Limb (tissue), 2 donors: ENCODE measurements at regions not wholly inside any gene's neighbourhood (a gene's known extent, or its start where the extent isn't known, plus 50 kb on each side); places are given as distances from the start of the nearest gene placed in this dataset.

Experiments
- DNase-seq, 2 donors: peaks; one replicate each; pipeline ENCODE4 v3.0.0-alpha.2; 2016; ENCODE audit errors: extremely low spot score in 2 of 2

DNA sequence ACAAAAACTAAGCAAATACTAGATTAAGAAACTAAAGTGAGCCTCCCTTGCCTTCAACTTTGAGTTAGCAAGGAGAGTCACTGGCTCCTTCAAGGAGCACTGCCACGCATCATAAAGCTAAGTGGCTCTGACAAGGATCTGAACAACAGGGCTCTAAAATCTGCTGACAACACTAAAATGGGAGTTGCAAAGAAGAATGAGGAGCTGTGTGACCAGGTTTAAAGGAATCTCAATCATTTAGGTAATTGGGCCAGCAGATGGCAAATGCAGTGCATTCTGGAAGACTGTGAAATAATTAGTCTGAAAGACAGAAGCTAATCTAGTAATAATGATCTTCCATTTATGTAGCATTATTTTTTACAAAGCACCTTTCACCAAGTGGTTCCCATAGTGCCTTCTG lies 297.0 kb upstream of the TAS2R1 start:
- no peak for DNase-seq

DNA sequence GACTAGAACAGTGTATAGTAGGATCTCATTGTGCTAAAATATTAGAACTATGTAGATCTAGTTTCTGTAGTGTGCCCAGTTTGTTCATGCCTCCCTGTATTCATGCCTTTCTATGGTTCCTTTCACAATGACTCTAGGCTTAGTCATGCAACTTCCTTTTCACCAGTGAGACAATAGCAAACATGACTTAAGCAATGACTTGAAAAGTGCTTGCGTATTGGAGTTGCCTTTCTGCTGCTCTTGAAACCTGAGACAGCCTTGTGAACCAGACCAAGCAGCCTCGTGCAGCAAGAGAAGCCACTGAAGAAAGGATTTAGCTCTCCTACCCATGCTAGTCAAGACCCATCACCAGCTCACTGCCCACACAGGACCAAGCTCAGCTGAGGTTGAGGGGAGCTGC lies 294.5 kb upstream of the TAS2R1 start:
- DNase-seq, result no peak

DNA sequence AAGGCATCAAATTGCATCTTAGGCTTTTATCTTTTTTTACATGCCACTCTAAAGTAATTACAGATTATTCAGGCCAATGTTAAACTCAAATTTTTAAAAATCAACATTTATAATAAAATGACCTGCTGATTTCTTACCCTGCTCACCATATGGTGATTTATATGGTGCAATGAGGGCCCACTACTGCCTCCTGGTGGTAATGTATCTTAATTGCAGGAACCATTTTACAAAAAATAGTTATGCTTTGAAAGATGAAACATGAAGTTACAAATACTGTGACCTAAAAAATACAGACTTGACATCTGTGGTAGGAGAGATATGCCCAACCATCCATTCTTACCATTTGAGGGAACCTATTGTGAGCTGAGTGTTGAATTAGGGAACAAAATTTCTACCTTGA lies 292.6 kb upstream of the TAS2R1 start:
- DNase-seq, result no peak

DNA sequence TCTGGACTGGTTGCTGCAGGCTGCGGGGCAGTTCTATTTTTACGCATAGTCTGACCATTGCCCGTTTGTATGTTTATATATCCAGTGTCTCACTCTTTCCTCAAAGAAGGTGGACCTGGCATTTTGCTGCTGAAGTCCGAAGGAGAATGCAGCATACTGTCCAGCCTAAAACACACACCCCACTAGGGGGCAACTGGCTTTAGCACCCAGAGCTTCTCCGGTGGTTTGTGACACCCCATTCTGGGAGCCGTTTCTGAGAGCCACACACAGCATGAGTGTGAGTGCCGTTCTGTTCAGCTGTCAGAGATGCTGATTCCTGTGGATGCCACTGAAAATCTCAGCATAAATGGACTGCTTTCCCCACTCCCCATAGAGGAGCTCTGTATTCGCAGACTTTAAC lies 290.5 kb upstream of the TAS2R1 start:
- DNase-seq, result no peak

DNA sequence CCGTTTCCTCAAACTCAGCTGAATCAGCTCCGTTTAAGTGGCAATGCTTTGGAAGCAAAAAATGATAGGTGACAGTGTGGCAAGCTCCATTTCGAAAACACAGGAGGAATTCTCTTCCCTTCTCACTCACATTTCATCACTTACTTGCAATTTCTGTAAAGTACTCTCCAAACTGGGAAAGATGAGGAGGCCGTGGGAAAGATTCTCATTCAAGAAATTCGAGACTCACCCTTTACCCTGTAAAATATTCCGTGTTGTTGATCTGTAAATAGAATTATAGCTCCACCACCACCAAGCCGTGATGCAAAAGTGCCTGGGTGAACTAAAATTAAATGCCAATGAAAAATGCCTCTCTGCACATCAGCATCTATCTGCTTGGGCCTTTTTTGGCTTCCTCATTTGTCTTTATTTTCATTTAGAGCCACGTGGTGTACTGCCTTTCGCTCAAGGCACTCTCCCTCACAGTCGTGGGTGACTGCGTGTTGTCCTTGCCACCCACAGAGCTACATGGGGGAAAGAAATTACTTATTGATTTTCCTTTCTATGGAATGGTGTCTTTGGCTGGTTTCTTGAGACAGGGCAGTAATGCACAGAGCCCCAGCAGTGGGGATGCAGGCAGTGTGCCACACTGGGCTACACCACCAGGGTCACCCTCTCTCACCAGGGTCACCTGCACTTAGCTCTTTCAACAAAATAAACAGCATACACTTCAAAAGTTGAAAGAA lies 289.3 kb upstream of the TAS2R1 start:
- no peak for DNase-seq

DNA sequence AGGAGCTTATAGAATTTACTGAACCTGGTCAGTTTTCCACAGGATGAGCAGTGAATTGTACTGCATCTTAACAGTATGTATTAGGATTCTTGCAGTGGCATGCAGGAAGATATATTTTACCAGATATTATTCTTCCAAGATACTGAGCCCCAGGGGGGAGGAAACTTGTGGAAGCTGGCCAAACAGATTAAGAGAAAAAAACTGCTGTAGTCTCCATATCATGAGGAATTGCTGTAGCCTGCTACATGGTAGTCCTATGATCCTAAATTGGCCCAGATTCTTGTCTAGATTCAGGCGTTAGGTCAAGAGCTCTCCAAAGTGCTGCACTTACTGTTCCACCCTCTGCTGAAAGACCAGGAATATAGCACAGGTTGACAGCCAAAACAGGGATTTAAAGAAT lies 275.5 kb upstream of the TAS2R1 start:
- DNase-seq, result no peak

DNA sequence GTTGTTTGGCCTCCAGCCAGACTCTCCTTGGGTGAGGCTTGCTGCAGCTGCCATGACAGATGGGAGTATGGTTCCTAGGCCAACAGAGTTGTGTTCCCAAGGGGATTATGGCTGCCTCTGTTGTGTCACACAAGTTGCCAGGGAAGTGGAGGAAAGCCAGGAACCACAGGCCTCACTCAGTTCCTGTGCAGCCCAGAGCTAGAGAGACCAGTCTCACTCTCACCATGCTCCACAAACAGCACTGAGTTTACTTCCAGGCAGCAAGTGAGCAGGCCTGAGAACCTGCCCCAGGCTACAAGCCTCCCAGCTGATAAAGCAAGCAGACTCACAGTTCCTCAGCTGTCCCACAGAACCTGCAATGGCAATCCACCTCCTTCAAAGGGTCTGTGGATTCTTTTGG lies 273.6 kb upstream of the TAS2R1 start:
- DNase-seq, result no peak

DNA sequence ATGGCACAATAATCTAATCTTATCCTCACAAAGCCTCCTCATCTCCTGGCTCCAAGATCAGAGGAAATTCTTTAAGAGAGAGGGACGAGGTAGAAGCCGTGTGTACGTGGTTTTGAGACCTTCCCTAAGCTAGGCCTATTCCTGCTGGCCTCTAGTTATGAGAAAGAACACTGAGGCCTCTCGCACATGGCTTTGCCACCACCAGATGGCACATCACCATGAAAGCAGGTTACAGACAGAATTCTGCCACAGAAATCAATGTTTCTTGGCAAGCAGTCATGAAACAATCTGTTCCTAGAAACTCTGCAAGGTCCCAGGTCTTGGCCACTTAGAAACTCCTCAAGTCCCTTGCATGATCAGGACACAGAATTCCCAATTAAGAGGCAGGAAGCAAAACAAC lies 268.2 kb upstream of the TAS2R1 start:
- peak in 1 of 2 donors; percentile 29 for DNase-seq

DNA sequence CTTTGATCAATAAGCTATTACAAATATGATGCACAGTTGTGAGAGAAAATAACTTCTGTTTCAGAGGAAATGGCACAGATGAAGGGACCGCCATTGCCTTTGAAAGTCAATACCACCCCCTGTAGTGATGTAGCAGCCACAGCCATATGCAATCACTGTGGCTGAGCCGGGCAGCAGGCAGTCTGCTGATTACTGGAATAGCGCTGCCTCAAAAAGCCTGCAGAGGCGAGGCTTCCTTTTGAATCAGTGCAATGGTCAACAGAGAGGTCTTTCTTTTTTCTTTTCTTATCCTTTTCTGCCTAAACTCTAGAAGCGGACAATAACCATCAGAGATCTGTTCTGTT lies 265.1 kb upstream of the TAS2R1 start:
- no peak for DNase-seq

DNA sequence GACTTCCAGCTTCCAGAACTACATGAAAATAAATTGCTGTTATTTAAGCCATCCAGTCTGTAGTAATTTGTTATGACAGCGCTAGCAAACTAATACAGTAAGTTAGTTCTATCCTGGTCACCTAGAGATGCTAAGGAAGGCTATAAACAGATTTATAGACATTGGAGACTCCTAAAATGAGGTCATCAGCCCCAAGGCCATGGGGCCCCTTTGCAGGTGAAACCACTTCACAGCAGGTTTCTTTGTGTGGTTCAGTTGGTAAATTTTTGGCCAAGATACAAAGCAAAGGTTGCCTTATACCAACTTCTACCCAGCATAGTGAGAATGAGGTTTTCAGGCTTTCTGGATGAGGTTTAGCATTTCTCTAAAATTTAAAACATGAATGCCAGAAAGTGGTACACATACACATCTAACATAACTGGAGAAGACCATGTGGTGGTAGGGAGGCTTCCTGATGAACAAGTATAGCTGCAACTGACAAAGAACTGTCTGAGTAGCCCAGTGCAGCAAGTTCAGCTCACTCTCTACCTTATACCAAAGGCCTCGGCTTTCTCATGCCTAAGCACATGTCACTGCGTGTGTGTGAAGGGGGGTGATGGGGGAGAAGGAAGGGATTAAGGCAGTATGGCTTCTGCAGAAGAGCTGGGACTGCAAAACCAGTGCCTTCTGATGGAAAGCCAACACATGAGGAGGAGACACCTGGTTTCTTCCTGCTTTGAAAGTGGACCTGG lies 264.6 kb upstream of the TAS2R1 start:
- DNase-seq, result no peak

DNA sequence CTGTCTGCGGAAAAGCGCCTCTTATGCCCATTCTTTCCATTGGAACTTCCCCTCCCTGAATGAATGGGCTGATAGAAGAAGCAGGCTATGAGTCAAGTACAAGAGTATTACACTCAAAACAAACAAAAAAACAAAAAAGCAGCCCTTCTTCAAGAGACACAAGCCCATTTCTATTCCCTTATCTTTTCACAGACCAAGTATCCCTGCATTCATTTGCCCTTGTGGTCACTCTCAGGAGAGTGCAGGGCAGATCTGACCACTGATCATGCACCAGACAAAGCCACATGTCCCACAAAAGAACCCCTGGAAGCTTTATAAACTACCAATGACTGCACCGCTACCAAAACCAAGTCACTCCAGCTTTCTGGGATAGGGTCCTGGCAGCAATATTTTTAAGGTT lies 262.5 kb upstream of the TAS2R1 start:
- DNase-seq, result no peak

DNA sequence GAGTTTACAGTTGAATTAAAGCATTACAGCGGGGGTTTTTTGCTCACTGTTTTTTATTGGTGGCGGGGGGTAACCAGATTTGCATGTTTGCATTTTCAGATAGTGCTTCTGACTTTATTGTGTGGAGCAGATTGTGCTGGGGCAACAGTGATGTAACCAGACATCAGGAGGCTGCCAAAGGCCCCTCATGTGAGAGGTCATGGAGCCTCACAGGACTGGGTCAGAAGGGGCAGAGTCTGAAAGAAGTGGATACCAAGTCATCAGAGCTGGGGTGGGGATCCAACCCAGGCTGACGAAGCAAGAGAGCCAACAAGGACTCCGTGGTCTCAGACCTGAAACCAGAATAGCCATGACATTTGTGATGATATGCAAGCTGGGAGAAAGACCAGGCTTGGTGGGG lies 259.4 kb upstream of the TAS2R1 start:
- no peak for DNase-seq

DNA sequence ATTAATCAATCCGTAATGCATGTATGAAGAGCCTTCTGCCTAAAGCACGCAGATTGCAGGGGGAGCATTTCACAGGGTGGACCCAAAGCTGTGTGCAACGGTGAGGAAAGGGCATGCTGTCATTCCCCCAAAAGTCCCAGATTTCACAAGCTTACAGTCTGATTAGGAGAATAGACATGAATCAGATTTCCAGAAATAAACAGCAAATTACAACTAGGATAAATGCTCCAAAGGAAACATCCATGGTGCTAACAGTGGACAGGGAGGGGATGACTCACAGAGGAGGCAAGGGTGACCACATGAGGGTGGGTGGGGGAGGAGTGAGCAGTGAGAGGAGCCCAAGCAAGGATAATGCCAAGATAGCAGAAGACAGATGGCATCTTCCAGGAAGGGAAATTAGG lies 258.4 kb upstream of the TAS2R1 start:
- no peak for DNase-seq

DNA sequence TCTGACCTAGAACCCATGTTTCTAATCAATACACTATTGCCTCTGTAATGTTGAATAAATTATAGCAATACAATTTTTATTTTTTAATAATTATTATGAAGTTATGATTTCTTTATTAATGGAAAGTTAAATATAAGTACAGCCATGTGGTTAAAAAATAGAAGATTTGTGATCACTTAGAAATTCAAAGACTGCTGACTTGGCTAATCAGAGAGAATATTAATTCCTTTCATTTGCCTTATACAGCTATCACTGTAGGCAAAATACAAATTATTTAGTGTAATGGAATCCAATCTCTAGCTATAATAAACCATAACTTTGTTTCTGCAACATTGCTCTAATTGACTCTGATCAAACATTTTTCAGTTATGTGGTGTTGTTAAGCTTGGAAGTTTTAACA lies 255.0 kb upstream of the TAS2R1 start:
- no peak for DNase-seq

DNA sequence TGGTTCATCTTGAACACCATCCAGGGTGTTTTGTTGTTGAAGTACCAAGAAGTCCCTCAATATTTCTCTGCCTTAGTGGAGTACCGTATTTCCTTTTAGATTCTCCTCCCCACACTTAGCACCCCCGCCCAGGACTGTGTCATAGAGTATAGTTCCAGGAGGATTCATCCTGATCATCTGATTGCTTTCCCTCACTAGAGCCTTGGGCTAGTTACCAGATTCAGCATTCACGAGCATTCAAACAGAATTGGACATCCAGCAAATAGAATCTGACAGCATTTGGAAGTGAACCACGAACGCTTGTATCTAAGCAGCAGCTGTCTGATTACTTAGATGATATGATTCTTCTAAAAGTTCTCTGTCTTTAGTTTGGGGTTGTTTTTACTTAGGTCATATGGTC lies 248.1 kb upstream of the TAS2R1 start:
- DNase-seq, result no peak

DNA sequence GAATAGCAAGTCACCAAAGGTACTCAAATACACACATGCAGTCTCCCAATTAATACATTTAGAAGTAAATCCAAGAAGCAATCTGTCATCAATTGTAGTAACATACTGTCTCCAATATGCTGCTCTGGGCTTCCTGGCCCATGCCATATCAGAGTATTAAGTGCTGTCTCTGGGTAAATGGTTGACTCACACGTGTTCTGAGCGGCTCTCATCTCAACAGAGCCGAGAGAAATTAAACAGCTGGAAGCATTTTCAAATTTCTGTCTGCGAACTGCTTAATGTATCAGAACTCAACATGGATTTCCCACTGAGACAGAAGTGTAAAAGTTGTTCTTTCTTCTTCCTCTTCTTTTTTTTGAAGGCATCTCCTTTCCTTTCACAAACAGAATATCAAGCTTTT lies 247.3 kb upstream of the TAS2R1 start:
- no peak for DNase-seq

DNA sequence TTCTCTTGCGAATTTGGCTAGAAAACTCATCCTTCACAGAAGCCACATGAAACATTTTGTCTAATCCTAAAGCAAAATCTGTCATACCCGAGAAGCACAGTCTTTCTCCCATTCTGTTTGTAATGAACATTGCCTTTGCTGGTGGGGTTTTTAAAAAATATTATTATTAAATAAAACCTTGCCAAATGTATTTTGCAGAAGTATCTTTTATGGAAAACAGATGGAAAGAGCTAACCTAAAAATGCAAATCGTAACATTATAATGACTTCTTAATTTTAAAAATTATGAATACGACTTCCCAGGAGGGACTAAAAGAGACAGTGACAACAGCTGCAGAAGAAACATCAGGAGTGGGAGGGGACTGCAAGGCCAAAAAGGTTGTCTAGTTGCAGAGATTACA lies 246.3 kb upstream of the TAS2R1 start:
- no peak for DNase-seq

DNA sequence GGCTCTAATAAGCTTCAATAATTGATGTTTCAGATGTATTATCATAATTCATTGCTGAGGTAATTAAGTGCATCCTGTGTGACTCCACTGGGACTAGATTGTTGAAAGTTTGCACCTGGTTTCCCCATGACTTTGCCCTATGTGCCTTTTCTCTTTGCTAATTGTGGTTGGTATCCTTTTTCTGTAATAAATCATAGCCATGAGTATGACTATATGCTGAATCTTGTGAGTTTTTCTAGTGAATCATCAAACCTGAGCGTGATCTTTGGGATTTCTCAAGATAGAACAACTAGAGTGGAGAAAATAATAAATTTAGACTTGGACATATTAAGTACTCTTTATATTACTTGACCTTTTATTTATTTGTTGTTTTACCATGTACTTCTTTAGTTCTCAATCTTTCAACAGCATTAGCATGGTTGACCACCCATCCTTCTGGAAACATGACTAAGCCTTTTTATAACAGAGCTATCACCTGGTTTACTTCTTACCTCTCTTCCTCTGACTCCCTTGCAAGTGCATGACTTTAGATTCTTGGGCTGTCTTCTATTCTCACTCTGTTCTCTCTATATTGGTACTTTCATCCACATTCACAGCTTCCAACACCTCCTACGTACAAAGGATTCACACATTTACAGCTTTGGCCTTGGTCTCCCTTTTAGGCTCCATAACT lies 239.6 kb upstream of the TAS2R1 start:
- no peak for DNase-seq

DNA sequence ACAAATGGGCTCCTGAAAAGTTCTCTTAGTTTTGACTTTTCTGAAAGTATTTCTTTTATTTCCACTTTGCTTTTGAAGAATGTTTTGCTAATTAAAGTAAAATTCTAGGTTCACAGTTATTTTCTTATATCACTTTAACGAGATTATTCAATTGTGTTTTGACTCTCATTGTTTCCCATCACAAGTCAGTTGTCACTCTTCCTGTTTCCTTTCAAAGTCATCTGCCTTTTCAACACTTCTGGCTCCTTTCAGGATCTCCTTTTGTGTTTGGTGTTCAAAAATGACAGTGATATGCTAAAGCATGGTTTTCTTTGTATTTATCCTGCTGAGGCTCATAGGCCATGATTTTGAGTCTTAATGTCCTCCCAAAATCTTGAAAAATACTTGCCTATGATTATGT lies 235.4 kb upstream of the TAS2R1 start:
- no peak for DNase-seq

DNA sequence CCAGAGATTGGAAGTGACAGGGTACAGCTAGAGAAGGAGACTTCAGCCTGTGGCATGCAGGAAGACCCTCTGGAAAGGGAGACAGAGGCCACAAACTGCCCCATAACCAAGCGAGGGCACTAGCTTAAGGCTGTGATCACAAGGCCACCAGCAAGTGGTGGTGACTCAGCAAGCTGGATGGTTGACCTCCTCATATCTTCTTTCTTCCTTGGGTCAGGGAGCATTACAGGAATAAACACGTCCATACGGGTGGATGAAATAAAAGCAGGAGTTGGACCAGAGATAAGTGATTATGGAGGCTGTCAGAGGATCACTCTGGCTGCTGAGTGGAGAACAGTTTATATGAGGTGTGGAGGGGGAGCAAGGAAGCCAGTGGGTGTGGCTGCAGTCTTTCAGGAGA lies 234.6 kb upstream of the TAS2R1 start:
- DNase-seq, result no peak

DNA sequence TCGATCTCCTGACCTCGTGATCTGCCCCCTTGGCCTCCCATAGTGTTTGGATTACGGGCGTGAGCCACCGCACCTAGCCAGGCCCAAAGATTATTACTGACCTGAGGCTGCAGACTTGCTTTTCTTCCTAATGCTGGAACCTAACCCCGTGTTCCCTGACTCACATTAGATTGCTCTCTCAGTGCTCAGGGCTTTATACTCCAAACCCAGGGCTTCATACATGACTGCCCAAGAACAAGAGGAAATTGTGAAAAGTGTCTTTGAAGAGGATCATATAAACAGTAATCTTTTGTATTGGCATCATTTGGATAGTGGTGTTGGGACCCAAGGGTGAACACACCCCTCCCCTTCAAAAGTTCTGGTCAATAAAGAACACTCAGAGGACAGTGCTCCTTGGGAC lies 233.3 kb upstream of the TAS2R1 start:
- no peak for DNase-seq

DNA sequence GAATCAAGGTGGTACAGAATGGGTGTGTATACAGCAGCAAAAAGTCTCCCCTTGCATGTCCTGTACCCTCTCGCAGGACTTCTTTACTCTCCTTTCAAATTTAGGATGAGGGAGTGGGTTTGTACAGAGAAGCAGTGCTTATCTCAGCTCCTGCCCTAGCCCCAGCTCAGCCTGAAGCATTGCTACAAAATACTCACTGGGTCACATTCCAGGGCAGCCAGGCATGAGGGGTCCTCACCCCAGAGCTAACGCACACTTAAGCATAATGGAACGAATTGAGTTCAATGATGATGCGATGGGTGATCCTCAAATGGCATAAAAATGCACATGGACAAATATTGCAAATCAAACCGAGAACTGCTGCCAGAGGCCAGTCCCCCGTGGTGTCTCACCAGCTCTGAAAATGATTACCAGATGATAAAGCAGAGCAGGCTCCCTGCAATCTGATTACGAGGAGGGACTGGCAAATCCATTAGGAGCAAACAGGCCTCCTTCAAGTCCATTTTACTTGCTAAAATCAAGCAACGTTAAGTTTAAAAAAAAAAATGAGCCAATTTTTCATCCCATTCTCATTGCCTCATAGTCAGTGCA lies 231.6 kb upstream of the TAS2R1 start:
- DNase-seq, result no peak

DNA sequence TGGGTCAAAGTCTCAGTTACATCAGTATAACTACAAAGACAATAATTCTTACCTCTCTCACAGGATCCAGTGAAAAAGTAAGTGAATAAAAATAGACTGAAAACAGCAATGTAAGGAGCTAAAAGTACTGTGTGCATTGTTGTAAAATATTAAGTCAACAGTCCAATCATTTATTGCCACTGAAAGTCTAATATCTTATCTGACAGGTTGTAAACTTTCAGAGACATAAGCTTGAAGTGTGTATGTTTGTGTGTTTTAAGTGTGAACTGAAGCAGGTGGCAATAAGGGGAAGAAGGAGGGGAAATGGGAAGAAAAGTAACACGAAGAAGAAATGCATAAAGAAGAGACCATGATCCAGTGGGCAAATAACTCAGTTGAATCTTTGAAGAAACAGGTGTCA lies 229.7 kb upstream of the TAS2R1 start:
- no peak for DNase-seq
